Fibroblast of lung (primary cell): ENCODE measurements at regions not wholly inside any gene's neighbourhood (a gene's known extent, or its start where the extent isn't known, plus 50 kb on each side); places are given as distances from the start of the nearest gene placed in this dataset.

ENCODE experiments used
- CTCF ChIP-seq, 2 donors: IDR thresholded peaks in 1 of 2; conservative IDR thresholded peaks in 1 of 2; 1 replicate in 1 of 2; 2 replicates in 1 of 2; pipeline ENCODE4 v1.5.1; 2011 to 2012; ENCODE audit warnings: low read length in 2 of 2, control low read depth in 1 of 2, inconsistent platforms in 1 of 2, low read depth in 1 of 2, mild to moderate bottlenecking in 1 of 2
- EZH2 ChIP-seq: IDR thresholded peaks from 2 replicates; pipeline ENCODE4 v1.5.1; 2012; ENCODE audit warnings: low read length, control low read depth, mild to moderate bottlenecking; ENCODE audit errors: missing control alignments

DNA sequence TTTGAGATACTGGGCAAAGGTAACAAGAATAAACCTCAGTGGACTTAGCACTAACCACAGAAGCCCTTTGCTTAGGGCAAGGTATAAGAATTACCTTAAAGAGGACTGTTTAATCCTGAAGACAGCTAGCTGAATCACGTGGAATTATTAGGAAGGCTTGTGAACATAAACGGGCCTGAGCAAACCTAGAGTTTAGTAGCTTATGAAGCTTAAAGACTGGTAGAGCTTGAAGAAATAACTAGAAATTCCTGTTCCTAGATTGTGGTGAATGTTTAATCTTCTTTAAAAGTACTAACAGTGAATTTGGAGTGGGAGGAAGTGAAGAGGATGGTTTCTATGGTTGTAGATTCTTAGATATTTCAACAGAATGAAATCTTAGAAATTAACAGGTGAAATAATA, 428.9 kb upstream of the THRB start:
- no peak for TF ChIP-seq CTCF (conservative IDR thresholded peaks at IDR 0.05 in 1 of 2, IDR thresholded peaks at IDR 0.05 in 1 of 2; ENCODE audit: low read depth in 1 of 2, low read length in 2 of 2)
- no peak for TF ChIP-seq EZH2
